Panc1 (cell line): ENCODE measurements at regions not wholly inside any gene's neighbourhood (a gene's known extent, or its start where the extent isn't known, plus 50 kb on each side); places are given as distances from the start of the nearest gene placed in this dataset.

Source experiments
- ATAC-seq: fragments of 200-7000 bp; cut with Tn5 transposase; 2 replicates; pipeline ENCODE4 v1.9.1; 2020; ENCODE audit warnings: mild to moderate bottlenecking, moderate library complexity
- BruUV-seq: library from RNA; stranded (reverse); fragments of 400-500 nt; replicated peaks from 2 replicates; lab custom pipeline; 2021; lab: Mats Ljungman, UMichigan
- CTCF ChIA-PET: fragments of 300-600 bp; sonication (Branson Sonifier 250); formaldehyde crosslinking; loops from one replicate; lab custom pipeline; 2022; ENCODE audit warnings: antibody characterized with exemption; lab: Charles Lee
- POLR2A ChIA-PET: fragments of 300-600 bp; sonication (Branson Sonifier 250); formaldehyde crosslinking; loops from one replicate; lab custom pipeline; 2022; ENCODE audit warnings: antibody characterized with exemption; lab: Charles Lee
- DNase-seq: peaks from one replicate; pipeline ENCODE4 v3.0.0-alpha.2; 2010; ENCODE audit warnings: low read depth, low spot score
- H3K27ac ChIP-seq: 2 replicates; pipeline ENCODE4 v1.5.1; 2011; ENCODE audit warnings: mild to moderate bottlenecking, low read length, inconsistent platforms
- H3K27me3 ChIP-seq: fragments of 200-500 bp; sonication (Bioruptor generic); 2 replicates; pipeline ENCODE4 v1.6.0; 2014; ENCODE audit warnings: low read length, inconsistent platforms; ENCODE audit not compliant: control insufficient read depth, insufficient read depth
- H3K36me3 ChIP-seq: fragments of 200-500 bp; sonication (Bioruptor generic); 2 replicates; pipeline ENCODE4 v1.5.1; 2014; ENCODE audit warnings: inconsistent platforms, mild to moderate bottlenecking, low read length, moderate library complexity; ENCODE audit not compliant: control insufficient read depth, insufficient read depth
- H3K4me1 ChIP-seq: 2 replicates; pipeline ENCODE4 v1.5.1; 2011; ENCODE audit warnings: inconsistent platforms, mild to moderate bottlenecking, low read length, moderate library complexity; ENCODE audit not compliant: control insufficient read depth, insufficient read depth
- H3K4me3 ChIP-seq, 2 experiments: 2 replicates each; pipeline ENCODE4 v1.5.1; 2011 to 2012; ENCODE audit warnings: low read depth in 2 of 2, low read length in 2 of 2, mild to moderate bottlenecking in 2 of 2, inconsistent platforms in 1 of 2, moderate library complexity in 1 of 2
- H3K9me3 ChIP-seq: fragments of 200-500 bp; sonication (Bioruptor generic); 2 replicates; pipeline ENCODE4 v1.5.1; 2014; ENCODE audit warnings: low read depth, mild to moderate bottlenecking, inconsistent platforms, low read length, moderate library complexity; ENCODE audit not compliant: control insufficient read depth, insufficient read depth
- POLR2AphosphoS5 ChIP-seq: IDR thresholded peaks from 2 replicates; pipeline ENCODE4 v1.6.1; 2012; ENCODE audit warnings: mild to moderate bottlenecking, low read depth, low read length, moderate library complexity
- REST ChIP-seq, 2 experiments: IDR thresholded peaks; 2 replicates each; pipeline ENCODE4 v1.6.1; 2011 to 2012; ENCODE audit warnings: low read depth in 2 of 2, control low read depth in 1 of 2, low read length in 1 of 2, mild to moderate bottlenecking in 1 of 2, moderate library complexity in 1 of 2; ENCODE audit not compliant: insufficient read depth in 1 of 2
- SIN3A ChIP-seq: IDR thresholded peaks from 2 replicates; pipeline ENCODE4 v1.6.1; 2012; ENCODE audit warnings: low read depth, mild to moderate bottlenecking, low read length, moderate library complexity, borderline replicate concordance; ENCODE audit not compliant: insufficient read depth
- TCF7L2 ChIP-seq: IDR thresholded peaks from 2 replicates; pipeline ENCODE4 v1.6.1; 2011; ENCODE audit warnings: mild to moderate bottlenecking, low read depth, low read length, inconsistent platforms
- in situ Hi-C: cut with HindIII; loops from 2 replicates; pipeline ENCODE4 v1.10.0; 2016; ENCODE audit warnings: low sequenced_read_pairs, low pct_unique_long_range_greater_than_20kb
- intact Hi-C: fragments of 100-400 bp; cut with micrococcal nuclease; formaldehyde crosslinking; loops from one replicate; pipeline ENCODE4 v1.10.0; 2022; ENCODE audit not compliant: unreplicated experiment
- TF ChIP-seq, protein P1 (sequence below): fragments of 450-650 bp; IDR thresholded peaks from 2 replicates; pipeline ENCODE4 v1.5.1; 2017; ENCODE audit warnings: mild to moderate bottlenecking

GRCh38 chr5:56455417-56455816 is 222.3 kb upstream of the ANKRD55 start:
- BruUV-seq, result no TSS peak
- ChIA-PET POLR2A (no interaction called here), CTCF (no interaction called here)
- H3K36me3 ChIP-seq, result no peaks in the 10 kb centered on the region
- H3K4me3 ChIP-seq, result no peak overlapping the region
- no peak for TF ChIP-seq SIN3A
- TF ChIP-seq POLR2AphosphoS5, result no peak
- TF ChIP-seq, protein P1, sequence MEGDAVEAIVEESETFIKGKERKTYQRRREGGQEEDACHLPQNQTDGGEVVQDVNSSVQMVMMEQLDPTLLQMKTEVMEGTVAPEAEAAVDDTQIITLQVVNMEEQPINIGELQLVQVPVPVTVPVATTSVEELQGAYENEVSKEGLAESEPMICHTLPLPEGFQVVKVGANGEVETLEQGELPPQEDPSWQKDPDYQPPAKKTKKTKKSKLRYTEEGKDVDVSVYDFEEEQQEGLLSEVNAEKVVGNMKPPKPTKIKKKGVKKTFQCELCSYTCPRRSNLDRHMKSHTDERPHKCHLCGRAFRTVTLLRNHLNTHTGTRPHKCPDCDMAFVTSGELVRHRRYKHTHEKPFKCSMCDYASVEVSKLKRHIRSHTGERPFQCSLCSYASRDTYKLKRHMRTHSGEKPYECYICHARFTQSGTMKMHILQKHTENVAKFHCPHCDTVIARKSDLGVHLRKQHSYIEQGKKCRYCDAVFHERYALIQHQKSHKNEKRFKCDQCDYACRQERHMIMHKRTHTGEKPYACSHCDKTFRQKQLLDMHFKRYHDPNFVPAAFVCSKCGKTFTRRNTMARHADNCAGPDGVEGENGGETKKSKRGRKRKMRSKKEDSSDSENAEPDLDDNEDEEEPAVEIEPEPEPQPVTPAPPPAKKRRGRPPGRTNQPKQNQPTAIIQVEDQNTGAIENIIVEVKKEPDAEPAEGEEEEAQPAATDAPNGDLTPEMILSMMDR, result no peak
- no peak for TF ChIP-seq REST (IDR thresholded peaks at IDR 0.05; ENCODE audit: insufficient read depth in 1 of 2, low read depth in 2 of 2, low read length in 1 of 2)
- TF ChIP-seq TCF7L2, result no peak
- no peaks in the 10 kb centered on the region for H3K9me3 ChIP-seq
- no peaks in the 10 kb centered on the region; the same call in none of the 2 replicates for H3K27me3 ChIP-seq
- H3K4me1 ChIP-seq, result peaks cover 3% of the 10 kb centered on the region; the same call in 1 of the 2 replicates
- intact Hi-C loops (no loop called here), in situ Hi-C loops (no loop called here)
- no peak overlapping the region for H3K27ac ChIP-seq
- no peak for ATAC-seq
- no peak for DNase-seq

- Histone ChIP-seq H3K27me3 (no peaks in the 10 kb centered on the region; the same call in none of the 2 replicates), H3K4me3 (no peak overlapping the region), H3K4me1 (no peaks in the 10 kb centered on the region), H3K27ac (no peak overlapping the region), H3K36me3 (no peaks in the 10 kb centered on the region), H3K9me3 (no peaks in the 10 kb centered on the region)
- POLR2A ChIA-PET, result no interaction called here
- no TSS peak for BruUV-seq
- no peak for DNase-seq
- ATAC-seq, result no peak
- intact Hi-C loops, result no loop called here
- CTCF ChIA-PET, result no interaction called here
- in situ Hi-C loops, result no loop called here
- no peak for TF ChIP-seq TCF7L2
- TF ChIP-seq, protein P1, result no peak
- no peak for TF ChIP-seq SIN3A
- no peak for TF ChIP-seq REST (IDR thresholded peaks at IDR 0.05; ENCODE audit: insufficient read depth in 1 of 2, low read depth in 2 of 2, low read length in 1 of 2)
- no peak for TF ChIP-seq POLR2AphosphoS5
Measured at GRCh38 chr5:56454219-56454862, 221.2 kb upstream of the ANKRD55 start.
